NCI-H2171 treated with DMSO at 0.1 percent for 48 hours (cell line): ENCODE measurements at regions not wholly inside any gene's neighbourhood (a gene's known extent, or its start where the extent isn't known, plus 50 kb on each side); places are given as distances from the start of the nearest gene placed in this dataset.

Experiments
- DNase-seq: peaks from one replicate; lab custom pipeline; 2025; lab: John Stamatoyannopoulos, UW

DNA sequence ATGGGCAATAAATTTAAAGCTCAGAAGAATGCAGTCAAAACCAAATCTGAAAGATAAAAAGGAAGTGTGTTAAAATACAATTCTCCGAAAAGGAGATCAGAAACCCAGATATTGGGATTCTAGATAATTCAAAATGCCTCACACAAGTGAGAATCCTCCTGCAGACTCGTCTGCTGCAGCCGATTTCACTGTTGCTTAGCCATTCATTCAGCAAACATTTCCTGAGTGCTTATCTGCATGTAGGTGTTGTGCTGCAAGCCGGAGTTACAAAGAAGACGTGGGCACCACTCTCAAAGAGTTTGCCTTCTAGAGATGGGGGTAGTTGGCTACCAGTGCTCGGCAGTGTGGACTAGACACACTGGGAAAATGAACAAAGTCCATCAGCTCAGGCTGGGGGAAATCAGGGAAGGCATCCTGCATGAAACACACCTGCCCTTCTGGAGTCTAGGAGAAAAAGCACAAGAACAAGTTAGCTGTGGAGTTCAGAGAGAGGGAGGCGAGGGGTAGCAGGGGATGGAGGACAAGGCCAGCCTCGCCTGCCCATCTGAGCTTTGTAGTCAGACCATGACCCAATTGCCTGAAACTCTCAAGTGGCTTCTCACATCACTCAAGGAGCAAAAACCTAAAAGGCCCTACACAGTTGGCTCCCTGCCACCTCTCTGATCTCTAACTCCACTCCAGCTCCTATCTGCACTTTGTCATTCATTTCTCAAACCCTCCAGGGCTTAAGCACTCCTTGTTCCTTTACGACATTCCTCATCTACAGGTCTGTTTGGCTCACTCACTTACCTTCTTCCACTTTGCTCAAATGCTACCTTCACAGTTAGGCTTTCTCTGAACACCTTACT is 310.0 kb upstream of the DDHD1 start:
- DNase-seq: no peak

DNA sequence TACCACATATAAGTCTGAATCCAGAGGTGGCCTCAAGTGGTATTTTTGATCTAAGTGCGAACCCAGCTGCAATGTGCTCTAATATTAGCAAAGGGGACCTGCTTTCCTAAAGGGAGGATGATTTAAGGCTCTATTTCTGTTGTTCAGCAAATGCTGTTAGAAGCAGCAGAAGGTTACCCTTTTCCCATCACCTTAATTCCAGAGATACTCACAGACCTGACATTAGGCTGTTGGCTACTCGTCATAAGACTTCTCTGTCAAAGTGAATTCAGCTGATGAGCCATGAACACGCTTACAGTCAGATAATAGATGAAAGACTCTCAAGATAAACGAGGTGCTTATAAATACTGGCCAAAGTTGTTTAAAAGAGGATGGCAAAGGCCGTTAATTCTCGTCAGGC is 308.7 kb upstream of the DDHD1 start:
- no peak for DNase-seq

DNA sequence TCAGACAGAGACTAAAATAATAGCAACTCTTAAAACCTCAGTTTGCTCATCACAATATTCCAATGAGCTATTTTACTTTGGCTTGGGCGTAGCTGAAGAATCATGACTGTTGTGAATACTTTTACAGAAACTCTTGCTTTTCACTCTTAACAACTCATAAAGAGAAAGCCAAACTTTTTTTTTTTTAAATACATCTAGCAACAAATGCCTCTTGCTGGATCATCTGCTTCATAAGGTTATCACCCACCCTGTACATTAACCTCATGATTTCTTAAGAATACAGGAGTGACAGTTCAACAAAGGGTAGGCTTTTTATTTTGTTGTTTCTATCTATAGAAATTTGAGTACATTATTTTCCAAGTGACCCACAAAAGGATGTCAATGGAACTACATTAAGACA is 307.4 kb upstream of the DDHD1 start:
- DNase-seq: no peak

DNA sequence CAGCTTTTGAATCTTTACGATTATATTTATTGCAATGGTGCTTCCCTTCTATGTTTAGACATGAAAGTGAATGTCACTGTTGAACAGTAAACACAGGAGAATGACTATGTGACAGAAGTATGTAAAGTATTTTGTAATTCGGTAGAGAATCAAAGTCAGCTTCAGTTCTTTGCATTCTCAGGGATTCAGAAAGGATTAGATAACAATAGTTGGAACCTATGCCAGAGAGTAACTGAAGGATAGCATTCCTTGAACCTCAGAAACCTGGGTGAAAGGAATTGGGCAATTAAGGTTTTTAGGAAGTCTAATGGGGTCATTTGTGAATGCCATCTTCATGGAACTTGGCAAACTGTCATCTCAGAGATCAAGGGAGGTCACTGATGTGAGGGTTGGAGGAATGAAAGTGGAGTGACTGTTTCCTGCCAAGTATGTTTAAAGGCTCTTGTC is 305.3 kb upstream of the DDHD1 start:
- no peak for DNase-seq

DNA sequence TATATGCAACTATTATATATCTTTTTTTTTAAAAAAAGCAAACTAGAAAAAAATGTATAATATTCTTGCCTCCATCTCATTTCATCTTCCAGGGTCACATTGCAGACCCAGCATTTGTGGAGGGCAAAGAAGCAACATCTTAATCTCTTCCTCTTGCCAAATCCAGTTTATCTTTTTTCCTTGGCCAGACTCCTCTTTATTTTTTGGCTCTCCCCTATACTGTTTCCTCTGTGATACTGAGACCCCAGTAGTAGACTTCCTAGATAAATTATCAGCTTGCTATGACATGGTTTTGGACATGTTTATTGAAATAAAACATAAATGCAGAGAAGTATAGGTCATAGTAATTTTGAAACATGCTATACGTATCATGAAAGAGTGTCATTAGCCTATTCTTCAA is 303.8 kb upstream of the DDHD1 start:
- DNase-seq: no peak

DNA sequence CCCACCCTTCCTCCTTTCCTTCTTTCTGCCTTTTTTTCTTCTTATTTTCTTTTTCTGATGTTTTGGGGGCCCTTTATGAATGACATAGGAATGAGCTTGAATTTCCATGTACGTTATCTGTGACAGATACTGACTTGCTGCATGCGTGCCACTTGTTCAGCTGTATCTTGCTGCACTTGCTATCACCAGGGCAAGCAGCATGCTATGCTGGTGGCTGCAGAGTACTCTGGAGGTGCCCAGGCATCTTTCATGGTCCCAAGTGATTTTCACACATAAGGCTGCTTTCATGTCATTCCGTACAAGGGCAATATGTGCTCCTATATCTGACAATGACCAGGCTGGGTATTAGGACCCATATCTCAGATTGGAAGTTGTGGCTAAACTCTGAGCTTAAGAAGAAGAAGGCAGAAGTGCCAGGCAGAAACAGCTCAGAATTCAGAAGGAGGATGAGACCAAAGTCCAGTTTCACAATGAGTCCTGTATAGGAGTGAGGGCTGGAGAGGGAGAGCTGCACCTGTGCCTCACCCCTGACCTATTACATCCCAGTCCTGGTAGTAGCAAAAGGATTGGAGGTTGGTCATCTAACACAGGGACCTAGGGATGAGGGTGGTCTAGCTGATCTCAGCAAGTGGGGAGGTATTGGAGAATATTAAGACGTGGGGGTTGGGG is 299.0 kb upstream of the DDHD1 start:
- no peak for DNase-seq

DNA sequence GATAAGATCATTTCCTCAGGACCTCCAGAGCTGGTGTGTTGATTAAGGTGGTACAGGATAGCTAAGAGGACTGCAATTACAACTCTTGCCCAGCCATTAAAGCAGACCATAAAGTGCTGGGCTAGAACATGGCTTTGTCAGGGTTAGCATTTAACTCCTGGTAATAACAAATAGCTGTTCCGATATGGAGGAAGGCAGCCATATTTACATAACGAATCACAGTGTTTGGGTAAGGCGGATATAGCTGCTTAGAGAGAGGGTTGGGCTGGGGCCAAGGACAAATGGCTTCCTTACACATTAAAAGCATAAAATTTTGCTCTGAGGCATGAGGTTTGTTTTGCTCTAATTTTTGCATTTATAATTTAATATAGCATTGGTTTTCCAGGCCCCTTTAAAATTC is 297.7 kb upstream of the DDHD1 start:
- DNase-seq: no peak

DNA sequence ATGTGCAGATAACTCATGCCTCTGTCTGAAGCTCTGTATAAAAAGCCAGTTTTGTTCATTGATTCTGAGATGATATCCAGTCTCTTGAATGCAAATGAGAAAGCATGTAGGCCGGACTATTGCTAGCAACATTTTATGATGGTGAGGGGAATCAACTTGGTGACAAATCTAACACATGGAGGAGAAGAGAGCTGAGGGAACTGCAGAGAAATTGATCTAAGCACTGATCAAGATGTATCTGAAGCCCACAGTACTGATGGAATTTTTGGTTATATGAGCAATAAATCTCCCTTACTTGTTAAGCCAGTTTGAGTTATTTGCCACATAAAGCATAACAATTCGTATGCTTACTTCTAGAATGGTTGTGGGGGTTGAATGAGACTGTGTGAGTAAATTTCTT is 295.6 kb upstream of the DDHD1 start:
- no peak for DNase-seq

DNA sequence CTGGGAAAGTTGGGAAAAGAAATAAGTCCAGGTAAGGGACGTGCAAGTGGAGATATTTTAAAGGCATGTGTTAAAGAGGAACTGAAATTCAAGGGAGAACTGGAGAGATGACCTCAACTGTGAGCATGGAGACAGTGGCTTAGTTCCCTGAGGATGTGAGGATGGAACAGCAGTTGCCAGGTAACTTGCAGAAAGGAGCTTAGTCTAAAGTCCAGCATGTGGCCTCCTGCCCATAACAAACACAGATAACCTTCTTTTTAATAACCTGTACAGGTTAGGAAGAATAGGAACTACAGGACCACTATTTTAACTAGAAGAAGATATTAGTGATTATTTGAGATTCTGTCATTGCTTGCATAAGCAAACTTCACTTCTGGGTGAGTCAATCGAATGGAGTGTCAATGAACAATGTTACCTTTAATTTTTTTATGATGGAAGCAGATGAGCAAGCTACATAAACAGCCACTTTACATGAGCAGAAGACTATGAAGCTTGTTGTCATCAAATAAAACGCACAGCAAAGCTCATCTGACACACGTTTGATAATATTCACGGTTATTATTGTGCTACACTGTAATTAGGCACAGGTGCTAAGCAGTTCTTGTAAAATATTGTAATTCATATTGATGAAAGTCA is 291.7 kb upstream of the DDHD1 start:
- no peak for DNase-seq

DNA sequence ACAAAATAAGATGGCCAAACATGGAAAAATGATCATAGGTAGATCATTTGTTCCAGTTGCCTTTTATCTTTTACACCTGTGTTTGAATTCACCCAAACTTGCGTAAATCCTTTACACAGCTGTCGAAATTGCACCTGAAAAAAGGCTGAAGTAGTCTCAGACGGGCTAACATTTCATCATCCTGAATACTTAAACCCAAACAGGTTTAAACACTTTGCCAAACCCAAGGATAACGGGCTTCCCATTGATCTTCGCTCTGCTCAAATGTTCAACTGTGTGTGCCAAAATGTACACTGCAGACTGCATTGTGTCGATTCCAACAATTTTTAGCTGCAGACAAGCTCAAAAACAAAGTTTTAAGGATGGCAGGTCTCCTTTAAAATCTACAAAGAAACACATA is 288.7 kb upstream of the DDHD1 start:
- no peak for DNase-seq

DNA sequence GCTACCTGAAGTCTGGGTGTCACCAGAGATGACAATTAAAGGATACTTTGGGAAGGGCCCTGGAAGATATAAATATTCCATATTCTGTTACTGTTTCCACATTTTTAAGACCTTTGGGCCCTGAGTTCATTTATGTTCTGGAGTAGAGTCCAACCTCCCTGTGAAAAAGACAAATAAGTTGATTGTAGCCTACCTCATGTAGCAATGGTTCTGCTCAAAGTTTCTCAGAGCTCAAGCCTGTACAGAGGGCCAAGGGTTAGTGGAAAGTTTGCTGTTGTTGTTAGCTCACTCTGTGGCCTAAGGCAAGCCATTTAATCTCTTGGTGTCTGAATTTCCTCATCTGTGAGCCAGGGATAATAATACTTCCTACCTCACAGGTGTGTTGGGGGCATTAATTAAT is 284.7 kb upstream of the DDHD1 start:
- DNase-seq: no peak

DNA sequence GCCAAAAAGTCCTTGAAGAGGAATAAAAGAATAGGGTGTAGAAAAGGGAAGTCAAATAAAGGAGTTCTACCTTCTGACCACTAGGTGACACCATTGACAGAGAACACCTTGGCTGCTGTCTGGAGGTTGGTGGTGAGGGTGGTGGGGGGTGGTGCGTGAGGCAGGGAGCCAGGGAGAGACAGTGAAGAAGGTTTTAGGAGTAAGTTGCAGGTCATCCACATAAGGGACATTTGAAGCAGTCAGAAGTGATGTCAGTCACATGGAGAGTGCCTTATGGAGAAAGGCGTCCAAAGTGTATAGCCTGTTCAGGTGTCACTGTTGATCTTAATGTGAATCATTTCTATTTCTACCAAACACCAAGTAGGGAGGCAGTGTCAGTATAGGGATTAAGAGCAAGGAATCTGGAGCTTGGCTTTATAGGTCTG is 279.3 kb upstream of the DDHD1 start:
- peak; percentile 20 for DNase-seq

DNA sequence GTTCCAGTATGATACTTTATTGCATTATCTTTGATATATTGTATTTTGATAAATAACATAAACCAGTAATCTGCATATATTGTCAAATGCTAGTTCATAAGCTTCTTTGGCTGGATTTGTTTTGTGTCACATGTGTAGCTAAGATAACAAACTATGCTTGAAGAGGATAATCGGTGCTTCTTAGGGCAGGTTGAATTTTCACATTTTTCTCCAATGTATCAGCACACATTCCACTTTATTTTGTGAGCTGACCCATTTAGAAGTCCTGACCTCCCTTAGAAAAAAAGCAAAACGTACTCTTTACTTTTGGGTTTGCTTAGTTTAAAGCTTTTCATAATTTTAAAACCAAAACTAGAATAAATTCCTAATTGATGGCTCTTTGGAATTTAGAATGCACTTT is 277.7 kb upstream of the DDHD1 start:
- DNase-seq: no peak

DNA sequence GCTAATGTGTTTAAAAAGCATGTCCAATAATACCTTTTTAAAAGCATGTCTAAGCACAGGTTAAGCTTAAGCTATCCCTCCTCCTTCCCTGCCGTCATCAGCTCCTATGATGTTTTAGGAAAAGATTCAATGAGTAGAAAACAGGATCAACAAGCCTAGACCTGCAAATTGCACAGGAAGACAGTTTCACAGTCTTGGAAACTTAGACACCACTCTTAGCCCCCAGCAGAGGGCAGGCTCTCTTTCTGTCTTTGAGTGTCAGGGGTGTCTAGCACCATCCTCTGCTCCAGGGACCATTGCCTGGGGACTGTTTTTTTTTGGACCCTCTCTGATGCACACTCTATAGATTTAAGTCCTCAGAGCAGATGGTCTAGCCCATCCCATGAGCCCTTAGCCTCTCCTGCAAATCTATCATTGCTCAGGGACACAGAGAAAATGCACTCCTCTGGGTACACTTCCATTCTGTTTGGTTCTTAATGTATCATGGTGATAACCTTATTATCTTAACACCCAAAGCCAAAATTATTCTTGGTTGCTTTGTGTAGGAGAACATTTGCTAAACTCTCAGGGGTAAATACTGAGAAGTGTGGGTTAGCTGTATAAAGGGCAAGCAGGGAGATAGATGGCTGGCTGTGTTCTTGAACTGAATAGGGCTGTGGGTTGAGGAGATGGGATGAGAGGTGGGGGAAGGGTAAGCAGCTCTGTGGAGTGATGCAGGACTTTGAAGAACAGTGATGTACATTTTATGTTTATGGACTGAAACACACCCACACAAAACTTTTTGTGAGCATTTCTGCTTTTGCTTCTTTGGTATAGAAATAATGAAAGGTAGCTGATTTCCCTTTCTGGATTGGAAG is 259.9 kb upstream of the DDHD1 start:
- no peak for DNase-seq

DNA sequence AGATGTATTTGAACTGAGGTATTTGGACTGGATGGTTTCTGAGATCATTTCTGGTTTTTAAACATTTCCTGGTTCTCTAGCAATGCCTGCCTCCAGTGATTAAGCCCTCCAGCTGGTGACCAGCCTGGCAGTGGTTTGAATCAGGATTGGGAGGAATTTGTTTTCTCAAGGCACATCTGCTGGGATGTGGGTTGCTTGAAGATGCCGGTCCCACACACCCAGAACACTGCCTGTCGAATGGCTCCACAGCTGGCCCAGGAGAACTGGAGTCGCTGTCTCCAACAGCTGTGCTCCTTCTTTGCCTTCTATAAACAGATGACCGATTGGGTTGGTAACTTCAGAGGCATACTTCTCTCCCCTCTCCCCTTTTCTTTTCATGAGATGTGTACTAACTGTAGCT is 258.0 kb upstream of the DDHD1 start:
- DNase-seq: no peak

DNA sequence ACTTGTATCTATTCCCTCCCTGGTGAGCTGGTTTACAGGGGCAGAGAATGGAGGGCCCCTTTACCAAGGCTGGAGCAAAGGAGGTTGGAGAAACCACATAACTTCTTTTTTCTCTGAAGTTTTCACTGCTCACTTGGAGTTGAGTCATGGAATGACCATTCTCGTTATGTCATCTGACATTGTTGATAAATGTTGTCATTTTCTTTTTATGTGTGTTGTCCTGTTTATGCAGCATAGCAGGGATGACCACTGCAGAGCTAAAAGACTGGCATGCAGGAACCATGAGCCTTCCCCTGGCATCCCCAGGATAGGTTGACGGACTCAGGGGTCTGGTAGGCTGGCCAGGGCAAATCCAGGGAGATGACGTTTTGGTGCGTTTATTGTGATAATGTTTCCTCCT is 256.8 kb upstream of the DDHD1 start:
- no peak for DNase-seq

DNA sequence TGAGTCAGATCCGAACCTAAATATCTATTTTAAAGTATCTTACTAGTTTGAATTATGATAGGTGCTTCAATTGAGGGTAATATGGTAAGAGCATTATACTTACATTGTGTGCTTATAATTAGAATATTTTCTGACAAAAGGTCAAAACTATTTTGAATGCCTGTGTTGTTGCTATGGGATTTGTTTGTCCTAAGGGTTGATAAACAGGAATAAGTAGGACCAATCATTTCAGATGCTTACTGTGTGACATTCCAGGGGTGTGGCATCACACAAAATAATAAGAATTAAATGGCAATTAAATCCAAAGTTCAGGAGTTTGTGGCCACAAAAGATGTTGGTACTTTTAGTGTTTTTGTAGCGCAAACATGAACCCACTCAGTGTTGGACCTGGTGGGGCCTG is 256.2 kb upstream of the DDHD1 start:
- no peak for DNase-seq

DNA sequence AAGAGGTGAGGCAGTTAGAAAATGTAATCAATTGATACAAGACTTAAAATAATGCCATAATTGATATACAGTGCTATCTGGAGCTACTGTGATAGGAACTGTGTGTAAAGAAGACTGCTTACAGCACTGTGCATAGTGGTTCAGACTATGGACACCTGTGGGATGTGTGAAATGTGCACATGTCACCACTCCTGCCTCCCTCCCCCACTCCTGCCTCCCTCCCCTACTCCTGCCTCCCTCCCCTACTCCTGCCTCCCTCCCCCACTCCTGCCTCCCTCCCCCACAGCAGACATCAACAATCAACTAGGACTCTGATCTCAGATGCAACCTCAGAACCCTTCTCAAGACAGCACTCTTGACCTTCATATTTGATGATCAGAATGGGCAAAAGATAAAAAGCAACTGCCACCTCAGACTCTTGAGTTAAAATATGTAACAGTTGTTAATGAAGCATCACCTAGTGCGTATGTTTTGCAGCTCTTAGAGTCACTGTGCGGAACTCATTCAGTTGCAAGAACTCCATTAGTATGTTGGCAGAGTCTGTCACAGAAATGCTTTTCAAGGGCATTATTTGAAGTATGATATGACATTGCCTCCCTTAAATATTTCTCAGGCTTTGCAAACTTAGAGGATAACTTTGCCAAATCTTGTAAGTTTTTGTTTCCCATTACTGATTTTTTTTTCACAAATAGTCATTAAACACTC is 255.2 kb upstream of the DDHD1 start:
- DNase-seq: no peak

DNA sequence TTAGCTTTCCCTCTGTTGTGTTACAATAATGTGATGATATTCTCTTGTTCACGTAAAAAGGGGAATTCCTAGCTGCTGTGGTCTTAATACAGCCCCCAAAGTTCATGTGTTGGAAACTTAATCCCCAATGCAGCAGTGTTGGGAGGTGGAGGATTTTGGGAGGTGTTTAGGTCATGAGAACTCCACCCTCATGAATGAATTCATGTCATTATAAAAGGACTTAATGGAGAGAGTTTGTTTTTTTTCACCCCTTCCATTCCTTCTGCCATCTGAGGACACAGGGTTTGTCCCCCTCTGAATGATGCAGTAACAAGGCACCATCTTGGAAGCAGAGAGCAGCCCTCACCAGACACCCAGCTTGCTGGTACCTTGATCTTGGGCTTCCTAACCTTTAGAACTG is 253.4 kb upstream of the DDHD1 start:
- DNase-seq: no peak

DNA sequence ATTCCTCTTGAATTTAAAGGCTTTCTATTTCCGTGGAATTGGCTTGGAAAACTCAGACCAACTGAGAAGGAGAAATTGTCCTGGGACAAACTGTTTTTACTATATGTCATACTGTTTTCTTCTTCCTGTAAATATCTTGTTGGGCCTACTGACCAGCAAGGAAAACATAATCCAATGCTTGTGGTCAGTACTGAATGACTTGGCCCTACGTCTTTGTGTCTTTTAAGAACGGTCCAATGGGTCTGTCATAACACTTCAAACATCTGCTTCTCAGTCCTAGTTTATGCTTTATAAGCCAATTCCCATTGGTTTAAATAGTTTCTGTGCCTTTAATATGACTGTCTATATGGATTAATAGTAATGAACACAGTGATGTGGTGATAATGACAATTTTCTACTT is 248.5 kb upstream of the DDHD1 start:
- DNase-seq: no peak

DNA sequence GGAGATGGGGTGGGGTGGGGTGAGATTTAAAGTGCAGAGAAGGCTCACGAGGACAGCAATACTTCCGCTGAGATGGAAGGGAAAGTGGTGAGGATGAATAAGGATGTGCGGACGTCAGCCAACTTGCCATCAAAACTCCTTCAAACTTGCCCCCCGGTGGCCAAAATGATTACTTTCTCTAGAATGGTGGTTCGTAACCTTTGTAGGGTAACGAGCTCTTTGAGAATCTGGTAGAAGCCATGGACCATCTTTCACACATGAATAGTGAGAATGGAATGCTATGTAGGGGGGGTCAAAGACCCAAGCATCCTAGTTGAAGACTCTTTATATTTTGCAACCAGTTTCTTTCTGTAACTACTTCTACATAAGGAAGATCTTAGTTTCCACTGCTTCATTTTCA is 245.9 kb upstream of the DDHD1 start:
- DNase-seq: no peak

DNA sequence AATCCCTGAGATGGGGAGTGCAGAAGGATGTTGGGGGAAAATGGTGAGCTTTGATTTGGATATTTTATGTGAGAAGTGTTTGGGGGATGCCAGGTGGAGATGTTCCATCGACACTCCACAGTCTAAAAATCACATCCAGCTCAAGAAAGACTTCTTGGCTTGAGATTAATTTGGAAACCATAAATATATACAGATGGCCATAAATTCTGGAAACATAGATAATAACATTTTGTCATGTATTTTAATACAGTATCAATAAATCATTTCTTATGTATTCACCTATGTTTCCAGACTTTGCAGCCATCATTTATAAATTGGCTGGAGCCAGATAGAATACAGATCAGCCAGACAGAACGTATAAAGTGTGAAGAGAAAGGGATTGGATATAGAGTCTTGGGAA is 245.5 kb upstream of the DDHD1 start:
- DNase-seq: no peak
